Activated T-cell treated with anti-CD3 and anti-CD28 coated beads for 48 hours (primary cell): ENCODE measurements at regions not wholly inside any gene's neighbourhood (a gene's known extent, or its start where the extent isn't known, plus 50 kb on each side); places are given as distances from the start of the nearest gene placed in this dataset.
"Not testable (repeated sequence)": the region's sequence is repeated elsewhere in the genome, so short reads cannot be mapped to it uniquely, and the experiment has no call there.

Source experiments
- DNase-seq: peaks from one replicate; pipeline ENCODE4 v3.0.0-alpha.2; 2020; ENCODE audit warnings: low read depth

- DNase-seq, result no peak
Measured at GRCh38 chr2:7146151-7146550, 228.9 kb downstream of the RNF144A start.

- no peak for DNase-seq
Measured at GRCh38 chr2:7154656-7155055, 237.4 kb downstream of the RNF144A start.

- no peak for DNase-seq
Measured at GRCh38 chr2:7161501-7161900, 244.3 kb downstream of the RNF144A start.

GRCh38 chr2:7165736-7166135, 248.5 kb downstream of the RNF144A start:
- DNase-seq, result no peak

DNA sequence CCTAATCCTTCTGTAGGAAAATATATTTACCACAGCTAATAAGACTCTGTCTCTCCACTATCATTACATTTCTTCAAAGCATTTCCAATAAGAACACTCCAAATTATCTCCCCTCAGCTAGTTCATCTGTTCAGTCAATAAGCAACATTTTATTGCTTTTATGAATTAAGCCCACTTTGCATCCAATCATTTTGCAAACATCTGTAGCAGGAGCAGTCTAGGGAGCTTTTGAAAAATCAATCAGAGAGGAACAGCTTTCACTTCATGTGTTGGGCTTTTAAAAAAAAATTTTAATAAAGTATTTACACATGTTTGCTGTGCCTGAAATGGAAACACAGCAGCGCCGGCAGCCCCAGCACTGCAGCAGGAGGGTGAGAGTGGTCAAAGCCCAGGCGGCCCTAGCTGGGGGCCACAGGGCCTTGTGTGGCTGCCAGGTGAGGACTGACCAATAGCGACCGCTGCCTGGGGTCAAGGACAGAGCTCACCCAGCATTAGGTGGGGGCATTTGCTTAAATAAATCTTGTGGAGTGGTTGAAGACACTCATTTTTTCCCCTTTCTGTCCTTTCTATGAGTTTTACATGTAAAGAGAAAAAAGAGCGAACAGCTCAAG, 250.7 kb downstream of the RNF144A start:
- no peak for DNase-seq

DNA sequence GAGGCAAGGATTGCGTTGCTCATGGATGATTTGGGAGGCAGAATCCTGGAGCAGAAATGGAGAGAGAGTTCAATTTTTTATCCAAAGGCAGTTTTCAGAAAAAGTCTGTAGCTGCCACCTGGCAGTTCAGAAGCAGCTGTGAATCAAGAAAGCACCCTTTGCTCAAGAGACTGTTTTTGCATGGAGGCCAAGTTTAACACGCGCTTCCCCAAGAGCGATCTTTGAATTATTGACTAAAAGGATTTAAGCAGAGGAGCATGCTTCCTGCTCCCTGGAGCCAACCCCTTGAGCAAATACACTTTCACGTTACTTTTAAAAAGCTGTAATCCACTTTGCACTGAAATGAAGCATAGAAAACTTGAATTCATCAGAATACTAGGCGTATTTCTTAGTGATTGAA, 252.4 kb downstream of the RNF144A start:
- DNase-seq, result no peak

DNA sequence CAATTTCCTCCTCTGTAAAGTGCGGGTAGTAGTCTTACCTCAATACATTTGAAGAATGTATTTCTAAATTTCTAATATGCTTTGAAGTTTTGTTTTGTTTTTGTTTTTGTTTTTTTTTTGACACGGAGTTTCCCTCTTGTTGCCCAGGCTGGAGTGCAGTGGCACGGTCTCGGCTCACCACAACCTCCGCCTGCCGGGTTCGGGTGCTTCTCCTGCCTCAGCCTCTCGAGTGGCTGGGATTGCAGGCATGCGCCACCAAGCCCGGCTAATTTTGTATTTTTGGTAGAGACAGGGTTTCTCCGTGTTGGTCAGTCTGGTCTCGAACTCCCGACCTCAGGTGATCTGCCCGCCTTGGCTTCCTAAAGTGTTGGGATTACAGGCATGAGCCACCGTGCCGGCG, 261.8 kb downstream of the RNF144A start:
- not testable (repeated sequence) for DNase-seq

- DNase-seq, result no peak
Measured at GRCh38 chr2:7180638-7181370, 263.6 kb downstream of the RNF144A start.

- no peak for DNase-seq
Measured at GRCh38 chr2:7182525-7182924, 265.3 kb downstream of the RNF144A start.

GRCh38 chr2:7189106-7189505, 271.9 kb downstream of the RNF144A start:
- DNase-seq, result no peak

- no peak for DNase-seq
Measured at GRCh38 chr2:7190587-7191324, 273.5 kb downstream of the RNF144A start.

DNA sequence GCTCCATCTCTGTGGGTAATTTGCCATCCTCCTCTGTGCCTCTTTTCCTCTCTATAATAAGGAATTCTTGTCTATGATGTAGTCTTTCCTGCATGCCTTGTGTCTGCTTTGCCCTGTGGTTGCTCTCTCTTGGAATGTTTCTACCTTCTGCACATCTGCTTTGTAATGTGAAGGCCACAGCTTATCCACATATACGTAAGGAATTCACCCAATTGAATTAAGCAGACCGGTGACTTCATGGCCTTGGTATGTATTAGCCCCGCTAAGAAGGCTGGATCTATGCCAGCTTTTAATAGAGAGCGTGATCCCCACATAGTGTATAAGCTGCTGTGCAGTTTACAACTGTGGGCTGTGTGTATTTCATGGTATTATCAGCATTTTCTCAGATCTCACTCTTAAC, 274.7 kb downstream of the RNF144A start:
- no peak for DNase-seq

- no peak for DNase-seq
Measured at GRCh38 chr2:7193457-7193856, 276.2 kb downstream of the RNF144A start.

DNA sequence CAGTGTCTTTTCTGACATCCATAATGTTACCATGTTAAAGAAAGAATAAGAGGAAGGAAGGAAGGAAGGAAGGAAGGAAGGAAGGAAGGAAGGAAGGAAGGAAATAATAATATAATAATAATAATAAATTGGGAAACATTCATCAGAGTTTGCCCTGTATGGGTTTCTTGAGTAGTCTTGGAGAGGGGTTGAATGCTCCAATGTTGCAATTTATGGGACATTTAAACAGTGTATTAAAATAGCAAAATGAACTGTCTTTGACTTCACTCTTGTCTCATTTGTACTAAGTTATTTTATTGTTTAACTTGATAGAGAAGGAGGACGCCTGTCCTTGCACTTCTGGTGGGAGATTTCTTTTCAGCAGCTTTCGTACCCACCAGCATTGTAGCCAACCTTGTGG, 277.7 kb downstream of the RNF144A start:
- no peak for DNase-seq

DNA sequence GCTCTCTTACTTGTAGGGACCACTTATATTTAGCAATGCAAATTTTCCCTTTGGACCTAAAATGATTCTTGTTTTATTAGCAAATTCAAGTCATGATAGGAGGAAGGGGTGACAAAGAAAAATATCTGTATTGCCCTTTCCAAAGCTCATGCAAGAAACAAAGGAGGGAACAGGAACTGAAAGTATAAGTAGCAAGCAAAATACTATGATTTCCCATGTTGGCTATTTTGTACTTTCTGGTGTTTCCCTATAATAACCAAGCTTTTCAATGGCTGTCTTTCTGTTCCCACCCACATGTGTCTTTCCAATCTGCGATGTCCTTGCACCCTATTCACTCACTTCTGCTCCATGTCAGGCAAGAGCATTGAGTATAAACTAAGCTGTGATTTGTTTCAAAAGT, 279.7 kb downstream of the RNF144A start:
- DNase-seq, result no peak

- no peak for DNase-seq
Measured at GRCh38 chr2:7201851-7202250, 284.6 kb downstream of the RNF144A start.

DNA sequence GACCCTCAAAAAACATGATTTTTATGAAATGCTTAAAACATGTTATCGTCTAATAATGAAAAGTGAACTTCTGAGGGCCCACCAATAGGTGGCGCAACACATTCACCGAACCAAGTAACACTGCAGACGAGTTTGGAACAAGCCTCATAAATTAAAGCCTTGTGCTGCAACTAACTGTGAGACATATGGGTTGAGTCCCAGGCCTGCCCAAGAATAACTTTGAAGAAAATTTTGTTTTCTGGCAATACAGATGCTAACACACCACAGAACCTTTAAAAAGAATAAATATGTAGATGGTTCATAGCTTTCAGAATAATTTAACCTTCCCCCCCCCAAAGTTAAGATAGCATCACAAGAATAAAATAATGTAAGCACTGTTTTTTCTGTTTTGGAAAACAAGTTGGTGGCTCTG, 285.9 kb downstream of the RNF144A start:
- DNase-seq, result peak; percentile 31

GRCh38 chr2:7205151-7205830, 288.1 kb downstream of the RNF144A start:
- no peak for DNase-seq

DNA sequence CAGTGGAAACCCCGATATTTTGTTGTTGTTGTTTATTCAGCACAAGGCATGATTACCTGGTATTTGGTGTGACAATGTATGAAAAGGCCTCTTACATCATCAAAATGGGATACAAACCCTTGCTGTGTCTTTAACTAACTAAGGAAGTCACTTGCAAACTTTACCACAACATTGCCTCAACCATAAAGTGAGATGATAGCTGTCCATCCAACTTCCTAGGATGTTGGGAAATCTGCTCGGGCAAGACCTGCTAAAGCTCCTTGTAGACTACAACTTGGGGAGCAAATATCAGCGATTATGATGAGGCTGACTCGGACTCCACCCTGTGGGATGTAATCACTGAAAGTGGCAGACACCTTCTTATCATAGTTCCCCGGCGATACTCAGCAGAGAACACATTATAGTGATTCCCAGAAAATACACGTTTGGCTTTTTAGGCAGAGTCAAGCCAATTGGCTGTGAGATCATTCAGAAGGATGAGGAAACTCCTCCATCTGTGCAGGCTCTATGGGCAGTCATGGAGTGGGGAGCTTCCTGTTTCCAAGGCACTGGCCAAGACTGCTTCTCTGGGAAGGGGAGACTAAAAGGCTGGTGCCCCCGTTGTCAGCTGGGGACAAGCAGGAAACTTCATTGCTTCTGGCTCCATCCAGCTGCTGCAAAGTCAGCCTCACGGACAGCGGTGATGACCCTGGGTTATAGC, 289.0 kb downstream of the RNF144A start:
- DNase-seq, result no peak

GRCh38 chr2:7207631-7208030, 290.4 kb downstream of the RNF144A start:
- DNase-seq, result no peak

DNA sequence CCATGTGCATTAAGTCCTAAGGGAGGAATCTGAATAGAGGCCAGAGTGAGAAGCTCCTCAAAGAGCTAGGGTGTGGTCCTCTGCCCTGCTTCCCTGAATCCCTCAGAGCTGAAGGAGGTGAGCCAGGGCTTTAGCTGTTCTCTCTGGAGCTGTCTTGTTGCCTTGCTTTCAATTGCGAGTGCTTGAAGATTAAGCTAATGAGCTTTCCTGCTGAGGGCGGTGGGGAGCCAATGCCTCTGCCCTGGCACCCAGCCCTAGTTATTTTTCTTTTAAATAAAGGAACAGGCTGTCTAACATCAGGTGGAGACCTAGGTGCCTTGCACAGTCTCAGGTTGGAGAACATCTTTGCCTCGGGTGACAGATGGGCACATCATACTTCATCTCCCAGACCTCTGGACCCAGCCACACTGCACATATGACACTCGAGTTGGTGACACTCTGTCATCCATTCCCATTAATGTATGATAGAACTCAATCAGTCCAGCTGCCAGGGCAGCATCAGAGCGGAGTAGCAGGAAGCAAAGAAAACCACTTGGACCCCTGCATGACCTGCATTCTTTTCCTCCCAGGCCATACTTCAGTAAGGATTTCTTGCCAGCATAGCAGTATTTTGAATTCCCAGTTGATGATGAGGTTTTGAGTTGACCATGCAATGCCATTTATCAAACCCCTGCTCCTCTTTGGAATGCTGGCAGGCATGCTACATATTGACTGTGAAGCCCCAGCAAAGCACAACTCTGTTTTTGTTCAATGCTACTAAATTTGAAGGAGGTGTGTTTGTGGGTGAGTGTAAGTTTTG, 292.7 kb downstream of the RNF144A start:
- DNase-seq, result no peak
